ENCODE measurements at regions not wholly inside any gene's neighbourhood (a gene's known extent, or its start where the extent isn't known, plus 50 kb on each side); places are given as distances from the start of the nearest gene placed in this dataset.

- TF ChIP-seq CTCF (IDR thresholded peaks at IDR 0.05; ENCODE audit: low read depth, low read length, missing input control) (no peak), SP1 (IDR thresholded peaks at IDR 0.05) (no peak), RAD21 (IDR thresholded peaks at IDR 0.05) (peak; percentile 13 to 25), JUND (IDR thresholded peaks at IDR 0.05) (peak in 1 of 2 donors; percentile 13), TAF1 (conservative IDR thresholded peaks at IDR 0.05) (no peak), RXRA (IDR thresholded peaks at IDR 0.05) (peak; percentile 43 to 60)
- TF ChIP-seq, protein P1, sequence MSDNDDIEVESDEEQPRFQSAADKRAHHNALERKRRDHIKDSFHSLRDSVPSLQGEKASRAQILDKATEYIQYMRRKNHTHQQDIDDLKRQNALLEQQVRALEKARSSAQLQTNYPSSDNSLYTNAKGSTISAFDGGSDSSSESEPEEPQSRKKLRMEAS (IDR thresholded peaks at IDR 0.05) = no peak
- TF ChIP-seq, protein P2, sequence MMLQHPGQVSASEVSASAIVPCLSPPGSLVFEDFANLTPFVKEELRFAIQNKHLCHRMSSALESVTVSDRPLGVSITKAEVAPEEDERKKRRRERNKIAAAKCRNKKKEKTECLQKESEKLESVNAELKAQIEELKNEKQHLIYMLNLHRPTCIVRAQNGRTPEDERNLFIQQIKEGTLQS (IDR thresholded peaks at IDR 0.05) = peak; percentile 37
Observed at GRCh38 chr6:146884728-146885127, 286.0 kb downstream of the ADGB start.
